ENCODE measurements at regions not wholly inside any gene's neighbourhood (a gene's known extent, or its start where the extent isn't known, plus 50 kb on each side); places are given as distances from the start of the nearest gene placed in this dataset.
A peak's percentile ranks its signal among the peaks of the same experiment; 100 is the strongest.

DNA sequence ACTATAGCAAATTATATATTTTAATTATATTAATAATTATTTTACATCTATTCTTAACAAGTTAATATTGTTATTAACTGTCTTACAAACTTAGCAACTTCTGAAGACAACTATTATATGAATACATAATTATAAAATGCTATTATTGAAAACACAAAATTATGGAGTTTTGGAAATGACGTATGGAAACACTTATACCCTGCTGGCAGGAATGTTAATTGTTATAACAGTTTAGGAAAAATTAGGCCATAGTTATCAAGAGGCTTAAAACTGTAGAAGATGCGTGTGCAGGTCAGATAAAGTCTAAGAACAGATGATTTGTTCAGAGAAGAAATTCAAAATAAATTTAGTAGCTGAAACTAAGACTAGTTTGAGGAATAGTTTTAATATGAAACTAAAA lies 211.7 kb downstream of the FAT4 start:
- Histone ChIP-seq H3K36me3 (no peaks in the 10 kb centered on the region), H3K4me3 (ENCODE audit: low read depth, low read length) (no peak overlapping the region), H3K4me1 (no peaks in the 10 kb centered on the region; the same call in 1 of the 2 replicates), H3K27me3 (no peaks in the 10 kb centered on the region), H3K9me3 (no peaks in the 10 kb centered on the region)
- no peak for DNase-seq
- peak; percentile 22; the same call in 1 of the 2 replicates for TF ChIP-seq CTCF (IDR thresholded peaks at IDR 0.05; ENCODE audit: low read depth, low read length)

DNA sequence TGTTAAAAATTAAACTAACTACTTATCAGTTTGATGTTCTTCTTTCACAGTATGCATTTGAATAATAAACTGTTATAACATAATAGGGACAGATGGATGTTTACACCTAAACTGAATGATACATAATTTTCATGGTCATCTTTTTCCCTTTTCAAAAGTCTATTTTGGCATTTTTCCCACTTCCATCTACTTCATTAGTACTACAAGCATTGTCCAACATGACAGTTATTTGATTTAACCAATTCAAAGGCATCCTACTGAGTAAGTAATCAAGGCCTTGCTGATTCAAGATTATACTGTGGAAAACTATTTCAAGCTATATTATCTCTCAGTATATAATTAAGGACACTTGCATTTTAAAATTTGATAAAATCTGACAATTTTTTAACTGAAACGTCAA lies 212.9 kb downstream of the FAT4 start:
- no peak for DNase-seq
- no peaks in the 10 kb centered on the region for H3K27me3 ChIP-seq
- no peaks in the 10 kb centered on the region; the same call in 1 of the 2 replicates for H3K4me1 ChIP-seq
- no peak for TF ChIP-seq CTCF (IDR thresholded peaks at IDR 0.05; ENCODE audit: low read depth, low read length)
- H3K4me3 ChIP-seq (ENCODE audit: low read depth, low read length): no peak overlapping the region
- H3K9me3 ChIP-seq: no peaks in the 10 kb centered on the region
- H3K36me3 ChIP-seq: no peaks in the 10 kb centered on the region

DNA sequence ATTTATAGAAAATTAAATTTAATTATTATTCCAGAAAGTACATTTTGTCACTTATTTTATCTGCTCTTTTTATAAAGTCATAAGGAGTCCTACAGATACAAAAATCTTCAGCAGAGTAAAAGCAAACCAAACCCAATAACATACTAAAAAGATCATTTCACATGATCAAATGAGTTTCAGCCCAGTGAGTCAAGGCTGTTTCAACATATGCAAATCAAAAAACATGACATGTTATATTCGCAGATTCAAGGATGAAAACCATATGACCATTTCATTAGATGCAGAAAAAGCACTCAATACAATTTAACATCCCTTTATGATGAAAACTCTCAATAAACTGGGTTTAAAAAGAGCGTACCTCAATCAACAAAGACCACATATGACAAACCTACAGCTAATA lies 214.3 kb downstream of the FAT4 start:
- H3K36me3 ChIP-seq: no peaks in the 10 kb centered on the region
- no peak for TF ChIP-seq CTCF (IDR thresholded peaks at IDR 0.05; ENCODE audit: low read depth, low read length)
- no peak for DNase-seq
- no peaks in the 10 kb centered on the region for H3K27me3 ChIP-seq
- H3K4me3 ChIP-seq (ENCODE audit: low read depth, low read length): no peak overlapping the region
- no peaks in the 10 kb centered on the region; the same call in 1 of the 2 replicates for H3K4me1 ChIP-seq
- no peaks in the 10 kb centered on the region for H3K9me3 ChIP-seq

GRCh38 chr4:125538670-125539069 lies 223.9 kb downstream of the FAT4 start:
- Histone ChIP-seq H3K4me1 (no peaks in the 10 kb centered on the region), H3K9me3 (no peaks in the 10 kb centered on the region), H3K27me3 (no peaks in the 10 kb centered on the region), H3K36me3 (no peaks in the 10 kb centered on the region), H3K4me3 (ENCODE audit: low read depth, low read length) (no peak overlapping the region)
- no peak for DNase-seq
- no peak for TF ChIP-seq CTCF (IDR thresholded peaks at IDR 0.05; ENCODE audit: low read depth, low read length)

DNA sequence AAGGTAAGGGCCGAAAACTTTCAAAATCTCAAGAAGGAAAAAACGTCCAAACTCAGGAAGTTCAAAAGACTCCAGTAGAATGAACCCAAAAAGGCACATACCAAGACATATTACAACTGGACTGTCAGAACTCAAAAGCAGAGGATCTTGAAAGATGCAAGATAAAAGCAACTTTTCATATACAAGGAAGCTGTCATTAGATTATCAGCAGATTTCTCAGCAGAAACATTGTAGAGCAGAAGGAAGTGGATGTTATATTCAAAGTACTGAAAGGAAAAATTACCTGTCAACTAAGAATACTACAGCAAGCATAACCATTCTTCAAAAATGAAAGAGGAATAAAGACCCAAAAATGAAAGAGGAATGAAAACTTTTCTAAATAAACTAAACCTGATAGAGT lies 224.9 kb downstream of the FAT4 start:
- Histone ChIP-seq H3K36me3 (no peaks in the 10 kb centered on the region), H3K4me3 (ENCODE audit: low read depth, low read length) (no peak overlapping the region), H3K9me3 (no peaks in the 10 kb centered on the region), H3K27me3 (no peaks in the 10 kb centered on the region), H3K4me1 (no peaks in the 10 kb centered on the region)
- TF ChIP-seq CTCF (IDR thresholded peaks at IDR 0.05; ENCODE audit: low read depth, low read length): no peak
- DNase-seq: no peak

GRCh38 chr4:125541836-125542385 lies 227.2 kb downstream of the FAT4 start:
- no peak for DNase-seq
- Histone ChIP-seq H3K36me3 (no peaks in the 10 kb centered on the region), H3K9me3 (no peaks in the 10 kb centered on the region), H3K4me1 (no peaks in the 10 kb centered on the region), H3K4me3 (ENCODE audit: low read depth, low read length) (no peak overlapping the region), H3K27me3 (no peaks in the 10 kb centered on the region)
- no peak for TF ChIP-seq CTCF (IDR thresholded peaks at IDR 0.05; ENCODE audit: low read depth, low read length)

Data from BE2C (cell line).